GM23248 (cell line): ENCODE measurements at regions not wholly inside any gene's neighbourhood (a gene's known extent, or its start where the extent isn't known, plus 50 kb on each side); places are given as distances from the start of the nearest gene placed in this dataset.
"Not testable (repeated sequence)": the region's sequence is repeated elsewhere in the genome, so short reads cannot be mapped to it uniquely, and the experiment has no call there.

Source experiments
- DNase-seq: peaks from one replicate; pipeline ENCODE4 v3.0.0-alpha.2; 2015
- H2AFZ ChIP-seq: fragments of 200-600 bp; sonication (generic); 2 replicates; pipeline ENCODE4 v1.6.1; 2016; ENCODE audit warnings: antibody characterized with exemption
- H3F3A ChIP-seq: fragments of 200-600 bp; sonication (generic); 2 replicates; pipeline ENCODE4 v1.6.1; 2016; ENCODE audit warnings: mild to moderate bottlenecking, antibody characterized with exemption, mixed run types; ENCODE audit not compliant: insufficient read depth
- H3K27ac ChIP-seq: fragments of 200-600 bp; sonication (generic); 2 replicates; pipeline ENCODE4 v1.5.1; 2016; ENCODE audit warnings: mild to moderate bottlenecking
- H3K27me3 ChIP-seq: fragments of 200-600 bp; sonication (generic); replicated peaks from 2 replicates; pipeline ENCODE4 v1.6.1; 2016; ENCODE audit warnings: mild to moderate bottlenecking; ENCODE audit not compliant: insufficient read depth
- H3K36me3 ChIP-seq: fragments of 200-600 bp; sonication (generic); 2 replicates; pipeline ENCODE4 v1.6.1; 2016; ENCODE audit warnings: low read depth, mild to moderate bottlenecking
- H3K4me1 ChIP-seq: fragments of 200-600 bp; sonication (generic); 2 replicates; pipeline ENCODE4 v1.6.1; 2016; ENCODE audit warnings: mild to moderate bottlenecking; ENCODE audit not compliant: insufficient read depth
- H3K4me2 ChIP-seq: fragments of 200-600 bp; sonication (generic); one replicate; pipeline ENCODE4 v1.6.1; 2016; ENCODE audit warnings: mild to moderate bottlenecking; ENCODE audit not compliant: unreplicated experiment
- H3K4me3 ChIP-seq: fragments of 200-600 bp; sonication (generic); 2 replicates; pipeline ENCODE4 v1.5.1; 2016; ENCODE audit warnings: mild to moderate bottlenecking
- H3K79me2 ChIP-seq: fragments of 200-600 bp; sonication (generic); 2 replicates; pipeline ENCODE4 v1.6.1; 2016; ENCODE audit warnings: mild to moderate bottlenecking; ENCODE audit not compliant: insufficient read depth
- H3K9ac ChIP-seq: fragments of 200-600 bp; sonication (generic); 2 replicates; pipeline ENCODE4 v1.6.1; 2016; ENCODE audit warnings: mild to moderate bottlenecking
- H3K9me2 ChIP-seq: fragments of 200-600 bp; sonication (generic); 2 replicates; pipeline ENCODE4 v1.6.1; 2016; ENCODE audit warnings: mixed run types, mild to moderate bottlenecking, moderate library complexity; ENCODE audit not compliant: insufficient read depth
- H3K9me3 ChIP-seq: fragments of 200-600 bp; sonication (generic); one replicate; pipeline ENCODE4 v1.6.1; 2017; ENCODE audit warnings: low read depth
- H4K20me1 ChIP-seq: fragments of 200-600 bp; sonication (generic); 2 replicates; pipeline ENCODE4 v1.6.0; 2016; ENCODE audit not compliant: insufficient read depth
- EZH2 ChIP-seq: fragments of 200-600 bp; sonication (generic); IDR thresholded peaks from 2 replicates; pipeline ENCODE4 v1.6.1; 2018; ENCODE audit warnings: antibody characterized with exemption, mild to moderate bottlenecking; ENCODE audit not compliant: insufficient read depth, poor library complexity, severe bottlenecking
- EZH2phosphoT487 ChIP-seq: fragments of 200-600 bp; sonication (generic); IDR thresholded peaks from 2 replicates; pipeline ENCODE4 v1.6.1; 2018; ENCODE audit warnings: antibody characterized with exemption, moderate library complexity, mild to moderate bottlenecking, low read depth; ENCODE audit not compliant: insufficient read depth
- WGBS, 2 experiments: methylation state at CpG; one replicate each; pipeline ENCODE4 v1.1.6; 2015 to 2017; ENCODE audit warnings: low lambda C conversion rate in 2 of 2, low coverage in 1 of 2; ENCODE audit errors: missing lambda C conversion rate in 2 of 2; 5-methylcytosine and 5-hydroxymethylcytosine counted together
- in situ Hi-C: fragments of 300-500 bp; cut with MboI; formaldehyde crosslinking; loops from 2 replicates; pipeline ENCODE4 v1.15.0; 2020

DNA sequence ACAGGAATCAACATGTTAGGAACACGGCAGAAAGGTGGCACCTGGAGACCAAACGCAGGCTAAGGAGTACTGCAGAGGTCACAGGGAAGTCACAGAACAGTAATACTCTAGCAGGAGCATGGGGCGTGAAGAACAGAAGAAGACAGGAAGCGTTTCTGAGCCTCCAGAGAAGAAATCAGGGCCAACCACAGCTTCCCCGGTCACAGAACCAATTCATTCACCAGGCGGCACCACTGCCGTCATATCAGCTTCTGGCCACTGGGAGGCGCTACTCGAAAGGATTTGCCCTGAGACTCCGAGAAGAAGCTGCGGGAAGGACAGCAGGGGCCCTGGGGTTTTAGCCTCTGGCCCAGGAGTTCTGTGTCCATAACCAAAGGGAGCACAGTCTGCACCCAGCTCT is 78.0 kb upstream of the DRD5 start:
- DNase-seq = peak; percentile 43
- 18 to 20% methylated on average over 11 of the region's 11 CpGs for WGBS, 2 experiments

DNA sequence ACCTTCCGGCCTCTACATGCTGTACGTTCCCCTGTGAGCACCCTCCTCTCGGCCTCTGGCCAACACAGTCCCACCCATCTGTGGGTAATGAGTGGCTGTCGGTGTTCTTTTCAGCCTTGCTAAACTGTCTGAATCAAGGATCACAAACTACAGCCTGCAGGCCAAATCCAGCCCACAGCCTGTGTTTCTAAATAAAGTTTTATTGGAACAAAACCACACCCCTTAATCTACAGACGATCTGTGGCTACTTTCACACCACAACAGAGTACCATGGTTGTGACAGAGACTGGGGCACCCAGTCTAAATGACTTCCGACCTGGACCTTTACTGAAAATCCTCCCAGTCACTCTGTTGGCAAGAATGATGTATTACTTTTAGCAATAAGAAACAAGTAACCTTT is 77.3 kb upstream of the DRD5 start:
- H2AFZ ChIP-seq, H3K27ac ChIP-seq, H3K4me3 ChIP-seq, H4K20me1 ChIP-seq, H3K9me2 ChIP-seq, in situ Hi-C loops, H3K9ac ChIP-seq, H3K27me3 ChIP-seq, H3F3A ChIP-seq, H3K79me2 ChIP-seq, DNase-seq, H3K4me2 ChIP-seq, H3K36me3 ChIP-seq, H3K4me1 ChIP-seq, H3K9me3 ChIP-seq: not testable (repeated sequence)
- 64 to 69% methylated on average over 6 of the region's 6 CpGs for WGBS, 2 experiments

More for the DNA sequence above, 78.0 kb upstream of the DRD5 start:
- H3K27ac ChIP-seq = no peak overlapping the region
- H3K4me1 ChIP-seq = no peaks in the 10 kb centered on the region
- no peaks in the 10 kb centered on the region for H3K79me2 ChIP-seq
- no peak for TF ChIP-seq EZH2
- no peak for TF ChIP-seq EZH2phosphoT487
- no peak overlapping the region for H3K4me3 ChIP-seq
- H3K27me3 ChIP-seq = no peaks in the 10 kb centered on the region
- H3K36me3 ChIP-seq = no peaks in the 10 kb centered on the region
- H2AFZ ChIP-seq = no peak overlapping the region
- H3K4me2 ChIP-seq = no peak overlapping the region
- in situ Hi-C loops = no loop called here
- no peaks in the 10 kb centered on the region for H4K20me1 ChIP-seq
- H3K9me3 ChIP-seq = no peaks in the 10 kb centered on the region
- H3K9me2 ChIP-seq = no peaks in the 10 kb centered on the region
- no peaks in the 10 kb centered on the region for H3F3A ChIP-seq
- H3K9ac ChIP-seq = no peak overlapping the region

DNA sequence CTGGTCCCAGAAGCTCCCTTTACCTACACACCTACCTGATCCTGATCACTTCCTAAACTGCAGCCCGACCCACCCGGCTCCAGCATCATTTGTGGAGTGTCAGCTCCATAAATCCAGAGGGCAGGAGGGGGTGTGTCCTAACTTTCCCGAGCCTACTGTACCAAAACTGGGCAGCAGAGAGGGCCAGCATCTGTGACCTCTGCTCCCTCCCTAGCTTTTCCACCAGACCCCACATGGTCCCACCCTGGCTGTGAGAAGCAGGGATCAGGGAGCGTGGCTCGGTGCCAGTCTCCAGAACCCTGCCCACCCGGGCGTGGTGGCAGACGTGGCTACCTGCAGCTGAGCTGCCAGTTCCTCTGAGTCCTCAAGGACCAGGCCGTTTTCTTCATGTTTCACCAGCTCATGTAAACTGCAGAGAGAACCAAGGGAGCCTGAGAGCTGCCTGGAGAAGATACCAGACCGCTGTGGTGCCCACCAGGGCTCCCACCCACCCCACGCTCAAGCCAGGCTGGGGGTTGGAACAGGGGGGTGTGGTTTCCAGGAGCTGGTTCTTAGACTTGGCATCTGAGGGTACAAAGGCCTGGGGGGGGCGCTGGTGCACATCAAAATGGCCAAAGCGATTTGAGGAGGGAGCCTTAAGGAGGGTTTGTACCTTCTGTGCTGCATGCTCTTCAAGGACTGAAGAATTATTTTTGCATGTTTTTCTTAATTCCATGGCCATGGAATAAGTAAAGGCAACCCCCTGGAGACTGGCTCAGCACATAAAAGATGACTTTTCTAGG is 76.7 kb upstream of the DRD5 start:
- H3K4me2 ChIP-seq = no peak overlapping the region
- H3K36me3 ChIP-seq = no peaks in the 10 kb centered on the region
- no peaks in the 10 kb centered on the region for H4K20me1 ChIP-seq
- no peaks in the 10 kb centered on the region for H3K79me2 ChIP-seq
- H3F3A ChIP-seq = no peaks in the 10 kb centered on the region
- H3K27me3 ChIP-seq = no peaks in the 10 kb centered on the region
- H3K9me3 ChIP-seq = no peaks in the 10 kb centered on the region
- no peak overlapping the region for H3K27ac ChIP-seq
- H3K4me3 ChIP-seq = no peak overlapping the region
- H3K4me1 ChIP-seq = no peaks in the 10 kb centered on the region
- TF ChIP-seq EZH2phosphoT487 = no peak
- TF ChIP-seq EZH2 = no peak
- in situ Hi-C loops = no loop called here
- no peak overlapping the region for H3K9ac ChIP-seq
- H2AFZ ChIP-seq = no peak overlapping the region
- 57 to 61% methylated on average over 13 of the region's 13 CpGs for WGBS, 2 experiments
- H3K9me2 ChIP-seq = no peaks in the 10 kb centered on the region
- DNase-seq = no peak

DNA sequence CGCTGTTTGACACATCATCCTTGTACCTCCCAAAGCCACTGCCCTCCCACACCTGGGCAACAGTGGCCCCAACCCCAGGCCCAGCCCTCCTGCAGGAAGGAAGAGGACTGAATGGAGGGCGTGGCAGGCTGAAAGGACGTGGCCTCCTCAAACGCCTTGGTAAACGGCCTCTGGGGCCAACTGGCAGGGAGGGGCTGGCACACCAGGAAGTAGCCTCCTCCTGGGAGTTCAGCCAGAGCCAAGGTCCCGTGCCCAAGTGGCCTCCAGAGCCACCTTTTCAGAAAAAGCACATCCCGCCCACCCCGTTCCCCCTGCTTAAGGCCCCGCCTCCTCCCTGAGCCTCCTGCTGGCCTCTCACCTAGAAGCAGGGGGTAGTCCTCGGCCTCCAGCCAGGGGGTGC is 74.2 kb upstream of the DRD5 start:
- H3K36me3 ChIP-seq, H3K27me3 ChIP-seq, H3K4me1 ChIP-seq, H3K4me3 ChIP-seq, H3K9me3 ChIP-seq, H3K9ac ChIP-seq, in situ Hi-C loops, H3K27ac ChIP-seq, H2AFZ ChIP-seq, DNase-seq, H3K4me2 ChIP-seq, H3K9me2 ChIP-seq, H4K20me1 ChIP-seq, H3F3A ChIP-seq, H3K79me2 ChIP-seq: not testable (repeated sequence)
- WGBS, 2 experiments = 23 to 26% methylated on average over 6 to 10 of the region's 10 CpGs

DNA sequence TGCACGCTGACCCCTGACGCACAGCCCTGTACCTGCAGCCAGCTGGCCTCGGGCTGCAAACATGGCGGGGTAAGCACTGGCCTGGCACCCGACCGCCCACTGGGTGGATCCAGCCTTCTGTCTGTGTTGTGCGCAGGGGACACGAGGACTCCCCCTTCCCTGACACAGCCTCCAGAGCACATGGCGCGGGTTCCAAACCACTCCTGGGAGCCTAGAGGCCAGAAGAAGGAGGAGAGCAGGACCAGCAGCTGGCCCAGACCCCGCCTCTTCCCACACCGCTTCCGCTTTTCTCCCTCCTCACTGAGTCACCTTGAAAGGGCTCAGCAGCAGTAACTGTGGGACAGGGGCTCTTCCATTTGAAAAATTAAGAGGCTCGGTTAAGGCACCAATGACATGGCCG is 73.5 kb upstream of the DRD5 start:
- in situ Hi-C loops = not testable (repeated sequence)
- WGBS, 2 experiments = 65 to 78% methylated on average over 15 of the region's 15 CpGs

More for the DNA sequence above, 73.5 kb upstream of the DRD5 start:
- H3K4me2 ChIP-seq, H3K4me3 ChIP-seq, H3K4me1 ChIP-seq, H3K27ac ChIP-seq, H3K9me2 ChIP-seq, H2AFZ ChIP-seq, DNase-seq, H4K20me1 ChIP-seq, H3K9ac ChIP-seq, H3K79me2 ChIP-seq, H3F3A ChIP-seq, H3K36me3 ChIP-seq, H3K27me3 ChIP-seq, H3K9me3 ChIP-seq: not testable (repeated sequence)
